ENCODE measurements at regions not wholly inside any gene's neighbourhood (a gene's known extent, or its start where the extent isn't known, plus 50 kb on each side); places are given as distances from the start of the nearest gene placed in this dataset.

GRCh38 chr10:118957443-118957825, 72.1 kb upstream of the NANOS1 start:
- Histone ChIP-seq H4K20me1 (ENCODE audit: control insufficient read depth, extremely low read depth, insufficient read depth, low read length) (no peaks in the 10 kb centered on the region), H3K4me2 (ENCODE audit: control insufficient read depth, extremely low read depth, insufficient read depth, low read depth, low read length) (no peak overlapping the region), H3K27ac (ENCODE audit: control insufficient read depth, insufficient read depth, low read length) (no peak overlapping the region), H3K36me3 (ENCODE audit: control insufficient read depth in 2 of 2, extremely low read depth in 1 of 2, insufficient read depth in 2 of 2, low read length in 2 of 2) (no peaks in the 10 kb centered on the region), H3K79me2 (ENCODE audit: control insufficient read depth, insufficient read depth, low read length) (no peaks in the 10 kb centered on the region), H3K27me3 (ENCODE audit: control insufficient read depth, extremely low read depth, insufficient read depth, low read length) (no peaks in the 10 kb centered on the region), H3K9me3 (ENCODE audit: control insufficient read depth, low read depth, low read length) (no peaks in the 10 kb centered on the region), H3K4me3 (ENCODE audit: control insufficient read depth in 2 of 3, extremely low read depth in 1 of 3, insufficient read depth in 2 of 3, low read depth in 1 of 3, low read length in 3 of 3) (no peak overlapping the region), H2AFZ (ENCODE audit: control insufficient read depth, low read length) (no peak overlapping the region), H3K9ac (ENCODE audit: control insufficient read depth, extremely low read depth, insufficient read depth, low read length) (no peak overlapping the region), H3K9me1 (ENCODE audit: control insufficient read depth, extremely low read depth, insufficient read depth, low read length) (no peaks in the 10 kb centered on the region), H3K4me1 (ENCODE audit: control insufficient read depth, extremely low read depth, insufficient read depth, low read length) (peaks cover 30% of the 10 kb centered on the region)
- peak; percentile 56 for FAIRE-seq
- DNase-seq (ENCODE audit: low read depth, low spot score) = no peak
- dilution Hi-C loops (cut with MboI; ENCODE audit: extremely low pct_ligation_motif_present, low sequenced_read_pairs) = no loop called here
- TF ChIP-seq EZH2 (IDR thresholded peaks at IDR 0.05; ENCODE audit: low read length) = no peak
- TF ChIP-seq, protein P1, sequence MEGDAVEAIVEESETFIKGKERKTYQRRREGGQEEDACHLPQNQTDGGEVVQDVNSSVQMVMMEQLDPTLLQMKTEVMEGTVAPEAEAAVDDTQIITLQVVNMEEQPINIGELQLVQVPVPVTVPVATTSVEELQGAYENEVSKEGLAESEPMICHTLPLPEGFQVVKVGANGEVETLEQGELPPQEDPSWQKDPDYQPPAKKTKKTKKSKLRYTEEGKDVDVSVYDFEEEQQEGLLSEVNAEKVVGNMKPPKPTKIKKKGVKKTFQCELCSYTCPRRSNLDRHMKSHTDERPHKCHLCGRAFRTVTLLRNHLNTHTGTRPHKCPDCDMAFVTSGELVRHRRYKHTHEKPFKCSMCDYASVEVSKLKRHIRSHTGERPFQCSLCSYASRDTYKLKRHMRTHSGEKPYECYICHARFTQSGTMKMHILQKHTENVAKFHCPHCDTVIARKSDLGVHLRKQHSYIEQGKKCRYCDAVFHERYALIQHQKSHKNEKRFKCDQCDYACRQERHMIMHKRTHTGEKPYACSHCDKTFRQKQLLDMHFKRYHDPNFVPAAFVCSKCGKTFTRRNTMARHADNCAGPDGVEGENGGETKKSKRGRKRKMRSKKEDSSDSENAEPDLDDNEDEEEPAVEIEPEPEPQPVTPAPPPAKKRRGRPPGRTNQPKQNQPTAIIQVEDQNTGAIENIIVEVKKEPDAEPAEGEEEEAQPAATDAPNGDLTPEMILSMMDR (optimal IDR thresholded peaks at IDR 0.05 in 1 of 3, IDR thresholded peaks at IDR 0.05 in 1 of 3, conservative IDR thresholded peaks at IDR 0.05 in 1 of 3; ENCODE audit: extremely low read depth in 1 of 3, insufficient read depth in 2 of 3, low read length in 3 of 3) = no peak

DNA sequence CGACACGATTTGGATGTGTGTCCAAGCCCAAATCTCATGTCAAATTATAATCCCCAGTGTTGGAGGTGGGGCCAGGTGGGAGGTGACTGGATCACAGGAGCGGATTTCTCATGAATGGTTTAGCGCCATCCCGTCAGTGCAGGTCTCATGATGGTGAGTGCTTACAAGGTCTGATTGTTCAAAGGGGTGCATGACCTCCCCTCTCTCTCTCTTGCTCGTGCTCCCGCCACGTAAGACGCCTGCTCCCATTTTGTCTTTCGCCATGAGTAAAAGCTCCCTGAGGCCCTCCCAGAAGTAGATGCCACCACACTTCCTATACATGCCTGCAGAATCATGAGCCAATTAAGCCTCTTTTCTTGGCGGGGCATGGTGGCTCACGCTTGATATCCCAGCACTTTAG, 71.5 kb upstream of the NANOS1 start:
- no peak for FAIRE-seq

More for the DNA sequence above, 71.5 kb upstream of the NANOS1 start:
- dilution Hi-C loops (cut with MboI; ENCODE audit: extremely low pct_ligation_motif_present, low sequenced_read_pairs) = no loop called here
- Histone ChIP-seq H3K4me1 (ENCODE audit: control insufficient read depth, extremely low read depth, insufficient read depth, low read length) (peaks cover 30% of the 10 kb centered on the region), H4K20me1 (ENCODE audit: control insufficient read depth, extremely low read depth, insufficient read depth, low read length) (no peaks in the 10 kb centered on the region), H3K27ac (ENCODE audit: control insufficient read depth, insufficient read depth, low read length) (no peak overlapping the region), H3K36me3 (ENCODE audit: control insufficient read depth in 2 of 2, extremely low read depth in 1 of 2, insufficient read depth in 2 of 2, low read length in 2 of 2) (no peaks in the 10 kb centered on the region), H3K4me3 (ENCODE audit: control insufficient read depth in 2 of 3, extremely low read depth in 1 of 3, insufficient read depth in 2 of 3, low read depth in 1 of 3, low read length in 3 of 3) (no peak overlapping the region), H3K9me1 (ENCODE audit: control insufficient read depth, extremely low read depth, insufficient read depth, low read length) (no peaks in the 10 kb centered on the region), H2AFZ (ENCODE audit: control insufficient read depth, low read length) (no peak overlapping the region), H3K4me2 (ENCODE audit: control insufficient read depth, extremely low read depth, insufficient read depth, low read depth, low read length) (no peak overlapping the region), H3K27me3 (ENCODE audit: control insufficient read depth, extremely low read depth, insufficient read depth, low read length) (no peaks in the 10 kb centered on the region), H3K9ac (ENCODE audit: control insufficient read depth, extremely low read depth, insufficient read depth, low read length) (no peak overlapping the region), H3K9me3 (ENCODE audit: control insufficient read depth, low read depth, low read length) (no peaks in the 10 kb centered on the region), H3K79me2 (ENCODE audit: control insufficient read depth, insufficient read depth, low read length) (no peaks in the 10 kb centered on the region)
- no peak for TF ChIP-seq EZH2 (IDR thresholded peaks at IDR 0.05; ENCODE audit: low read length)
- TF ChIP-seq, protein P1 (optimal IDR thresholded peaks at IDR 0.05 in 1 of 3, IDR thresholded peaks at IDR 0.05 in 1 of 3, conservative IDR thresholded peaks at IDR 0.05 in 1 of 3; ENCODE audit: extremely low read depth in 1 of 3, insufficient read depth in 2 of 3, low read length in 3 of 3) = no peak
- DNase-seq (ENCODE audit: low read depth, low spot score) = no peak

All from keratinocyte (primary cell).